NB4 (cell line): ENCODE measurements at regions not wholly inside any gene's neighbourhood (a gene's known extent, or its start where the extent isn't known, plus 50 kb on each side); places are given as distances from the start of the nearest gene placed in this dataset.
"Not testable (repeated sequence)": the region's sequence is repeated elsewhere in the genome, so short reads cannot be mapped to it uniquely, and the experiment has no call there.

Experiments used
- DNase-seq: peaks from one replicate; pipeline ENCODE4 v3.0.0; 2010; ENCODE audit warnings: low read depth
- H3K4me3 ChIP-seq: one replicate; pipeline ENCODE4 v1.5.1; 2011; ENCODE audit warnings: mild to moderate bottlenecking, low read depth, low read length, moderate library complexity
- MYC ChIP-seq: IDR thresholded peaks from 2 replicates; pipeline ENCODE4 v1.6.1; 2011; ENCODE audit warnings: low read depth, low read length
- POLR2A ChIP-seq: IDR thresholded peaks from 2 replicates; pipeline ENCODE4 v1.6.1; 2011; ENCODE audit warnings: mild to moderate bottlenecking; ENCODE audit not compliant: insufficient read length; ENCODE audit errors: extremely low read depth
- TF ChIP-seq, protein P1 (sequence below): IDR thresholded peaks from one replicate; pipeline ENCODE4 v1.5.1; 2012; ENCODE audit warnings: low read depth, low read length
- TF ChIP-seq, protein P2 (sequence below): IDR thresholded peaks from 2 replicates; pipeline ENCODE4 v1.6.1; 2011; ENCODE audit warnings: low read depth, low read length

DNA sequence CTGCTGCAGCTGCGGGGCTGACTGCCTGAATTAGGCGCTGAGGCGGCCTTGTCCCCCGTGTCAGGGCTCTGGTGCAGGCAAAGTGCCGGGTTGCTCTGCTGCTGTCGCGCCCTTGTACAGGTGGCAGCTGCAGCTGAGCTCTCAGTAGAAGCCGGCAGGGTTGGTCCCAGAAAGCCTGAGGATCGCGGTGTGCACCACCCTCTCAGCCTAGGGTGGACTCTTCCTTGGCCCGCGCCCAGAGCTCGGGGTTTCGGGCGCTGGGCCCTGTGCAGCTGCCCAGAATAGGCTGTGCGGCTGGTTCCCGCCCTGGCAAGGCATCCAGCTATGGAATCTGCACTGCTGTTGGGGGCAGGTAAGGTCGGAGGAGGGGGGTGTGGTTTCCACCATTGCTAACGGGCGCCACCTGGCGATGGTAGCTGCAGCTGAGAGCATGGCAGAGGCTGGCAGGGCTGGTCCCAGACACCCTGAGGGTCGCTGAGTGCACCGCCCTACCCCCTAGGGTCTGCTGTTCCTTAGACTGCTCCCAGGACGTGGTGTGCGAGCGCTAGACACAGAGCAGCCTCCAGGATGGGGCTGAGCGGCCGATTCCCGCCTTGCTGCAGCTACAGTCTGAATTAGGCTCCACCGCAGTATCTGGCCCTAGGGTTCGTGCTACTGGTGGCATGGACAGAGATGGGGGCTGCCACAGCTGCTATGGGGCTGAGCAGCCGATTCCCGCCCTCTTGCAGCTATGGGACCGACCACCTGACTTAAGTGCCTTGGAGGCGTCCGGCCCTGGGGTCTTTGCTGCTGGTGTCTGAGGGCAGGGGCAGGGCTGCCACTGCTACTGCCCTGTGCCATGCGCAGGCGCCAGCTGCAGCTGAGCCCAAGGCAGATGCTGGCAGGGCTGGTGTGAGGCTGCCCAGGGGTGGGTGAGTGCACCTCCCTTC, 145.0 kb downstream of the CCDC74A start:
- peak; percentile 73 for DNase-seq
- TF ChIP-seq, protein P1, sequence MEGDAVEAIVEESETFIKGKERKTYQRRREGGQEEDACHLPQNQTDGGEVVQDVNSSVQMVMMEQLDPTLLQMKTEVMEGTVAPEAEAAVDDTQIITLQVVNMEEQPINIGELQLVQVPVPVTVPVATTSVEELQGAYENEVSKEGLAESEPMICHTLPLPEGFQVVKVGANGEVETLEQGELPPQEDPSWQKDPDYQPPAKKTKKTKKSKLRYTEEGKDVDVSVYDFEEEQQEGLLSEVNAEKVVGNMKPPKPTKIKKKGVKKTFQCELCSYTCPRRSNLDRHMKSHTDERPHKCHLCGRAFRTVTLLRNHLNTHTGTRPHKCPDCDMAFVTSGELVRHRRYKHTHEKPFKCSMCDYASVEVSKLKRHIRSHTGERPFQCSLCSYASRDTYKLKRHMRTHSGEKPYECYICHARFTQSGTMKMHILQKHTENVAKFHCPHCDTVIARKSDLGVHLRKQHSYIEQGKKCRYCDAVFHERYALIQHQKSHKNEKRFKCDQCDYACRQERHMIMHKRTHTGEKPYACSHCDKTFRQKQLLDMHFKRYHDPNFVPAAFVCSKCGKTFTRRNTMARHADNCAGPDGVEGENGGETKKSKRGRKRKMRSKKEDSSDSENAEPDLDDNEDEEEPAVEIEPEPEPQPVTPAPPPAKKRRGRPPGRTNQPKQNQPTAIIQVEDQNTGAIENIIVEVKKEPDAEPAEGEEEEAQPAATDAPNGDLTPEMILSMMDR, result peak; percentile 44
- H3K4me3 ChIP-seq, result not testable (repeated sequence)

DNA sequence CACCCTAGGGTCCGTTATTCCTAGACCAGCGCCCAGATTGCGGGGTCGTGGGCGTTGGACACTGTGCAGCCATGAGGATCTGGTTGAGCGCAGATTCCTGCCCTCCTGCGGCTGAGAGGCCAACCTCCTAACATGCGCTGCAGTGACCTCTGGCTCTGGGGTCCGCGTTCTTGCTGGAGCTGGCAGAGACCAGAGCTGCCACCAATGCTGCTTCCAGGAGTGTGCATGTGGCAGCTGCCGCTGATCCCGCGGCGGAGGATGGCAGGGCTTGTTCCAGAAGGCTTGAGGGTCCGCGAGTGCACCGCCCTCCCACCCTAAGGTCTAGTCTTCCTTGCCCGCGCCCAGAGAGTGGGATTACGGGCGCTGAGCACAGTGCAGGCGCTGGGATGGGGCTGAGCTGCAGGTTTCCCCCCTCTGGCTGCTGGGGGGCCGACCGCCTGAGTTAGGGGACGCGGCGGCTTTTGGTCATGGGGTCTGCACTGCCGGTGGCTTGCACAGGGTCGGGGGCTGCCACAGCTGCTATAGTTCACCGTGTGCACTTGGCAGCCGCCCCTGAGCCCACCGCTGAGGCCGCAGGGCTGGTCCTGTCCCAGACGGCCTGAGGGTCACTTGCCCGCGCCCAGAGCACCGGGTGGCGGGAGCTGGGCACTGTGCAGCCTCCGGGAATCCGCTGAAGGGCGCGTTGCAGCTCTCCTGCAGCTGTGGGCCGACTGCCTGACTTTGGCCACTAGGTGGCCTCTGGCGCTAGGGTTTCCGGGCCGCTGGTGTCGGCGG, 145.9 kb downstream of the CCDC74A start:
- TF ChIP-seq MYC (no peak), POLR2A (no peak)
- TF ChIP-seq, protein P2, sequence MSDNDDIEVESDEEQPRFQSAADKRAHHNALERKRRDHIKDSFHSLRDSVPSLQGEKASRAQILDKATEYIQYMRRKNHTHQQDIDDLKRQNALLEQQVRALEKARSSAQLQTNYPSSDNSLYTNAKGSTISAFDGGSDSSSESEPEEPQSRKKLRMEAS, result no peak
- TF ChIP-seq, protein P1, result peak; percentile 71
- H3K4me3 ChIP-seq, result peak overlapping the region; percentile 9
- DNase-seq, result peak; percentile 84

DNA sequence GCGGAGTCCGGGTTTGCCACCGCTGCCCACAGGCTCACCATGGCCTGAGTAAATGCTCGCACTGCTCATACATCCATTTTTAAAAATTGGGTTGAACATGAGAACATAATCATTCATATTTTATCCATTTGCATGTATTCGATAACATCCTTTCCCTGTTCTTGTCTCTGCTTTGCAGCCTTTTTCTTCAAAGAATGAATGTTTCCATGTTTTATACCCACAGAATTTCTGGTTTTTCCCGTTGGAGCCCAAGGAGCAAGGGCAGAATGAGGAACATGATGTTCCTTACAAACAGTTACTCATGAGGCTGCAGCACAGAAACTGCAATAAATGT, 146.5 kb downstream of the CCDC74A start:
- TF ChIP-seq, protein P2, result no peak
- TF ChIP-seq MYC (no peak), POLR2A (no peak)
- TF ChIP-seq, protein P1, result no peak
- H3K4me3 ChIP-seq, result peak overlapping the region; percentile 21
- no peak for DNase-seq

DNA sequence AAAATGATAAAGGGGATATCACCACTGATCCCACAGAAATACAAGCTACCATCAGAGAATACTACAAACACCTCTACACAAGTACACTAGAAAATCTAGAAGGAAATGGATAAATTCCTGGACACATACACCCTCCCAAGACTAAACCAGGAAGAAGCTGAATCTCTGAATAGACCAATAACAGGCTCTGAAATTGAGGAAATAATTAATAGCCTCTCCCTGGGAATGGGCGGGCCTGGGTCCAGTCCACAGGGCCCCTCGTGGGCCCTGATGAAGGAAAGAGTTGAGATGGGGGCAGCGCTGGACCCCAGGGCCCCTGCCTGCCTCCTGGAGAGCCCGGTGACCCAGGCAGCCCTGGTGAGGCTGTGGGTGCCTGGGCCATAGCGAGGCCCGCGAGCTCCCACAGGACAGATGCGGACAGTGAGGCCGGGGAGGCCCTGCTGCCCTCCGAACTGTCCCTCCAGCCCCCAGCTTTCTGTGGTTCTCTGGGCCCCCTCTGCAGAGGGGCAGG, 154.0 kb downstream of the CCDC74A start:
- not testable (repeated sequence) for DNase-seq
- H3K4me3 ChIP-seq, result peak overlapping the region; percentile 75

DNA sequence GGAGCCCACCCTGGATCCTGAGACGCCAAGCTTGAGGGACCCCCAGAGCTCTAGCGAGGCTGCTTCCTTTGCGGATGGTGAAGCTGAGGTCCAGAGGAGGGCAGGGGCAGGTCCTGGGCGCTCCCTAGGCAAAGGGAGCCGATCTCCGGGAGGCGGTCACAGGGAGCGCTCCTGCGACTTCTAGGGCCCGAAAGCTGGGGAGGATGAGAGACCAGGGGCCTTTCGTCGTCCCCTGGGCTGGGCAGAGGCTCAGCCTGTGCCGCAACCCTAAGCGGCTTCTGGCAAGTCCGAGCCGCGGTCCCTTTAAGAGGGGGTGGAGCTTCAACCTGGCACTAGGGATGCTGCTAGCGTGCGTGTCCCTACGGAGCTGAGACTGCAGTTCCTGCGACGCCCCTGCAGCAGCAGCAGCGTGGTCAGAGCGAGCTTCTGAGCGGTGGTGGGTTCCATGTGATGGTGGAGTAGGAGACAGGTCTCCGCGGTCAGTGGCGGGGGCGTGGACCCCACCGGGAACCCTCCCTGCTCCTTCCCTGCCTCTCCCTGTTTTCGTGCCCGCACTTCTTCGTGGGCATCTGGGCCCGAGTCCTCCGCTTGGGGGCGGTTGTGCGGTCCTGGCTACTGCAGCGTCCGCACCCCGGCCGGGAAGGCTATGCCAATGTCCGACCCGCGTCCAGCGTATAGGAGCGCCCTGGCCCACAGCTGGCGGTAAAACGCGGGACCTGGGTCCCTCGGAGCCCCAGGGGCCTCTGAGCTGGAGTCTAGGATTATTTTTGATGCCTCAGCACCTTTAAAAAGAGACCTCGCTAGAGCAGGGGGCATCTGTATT, 154.6 kb downstream of the CCDC74A start:
- DNase-seq, result peak; percentile 95
- peak; percentile 52 for TF ChIP-seq POLR2A
- TF ChIP-seq MYC, result peak; percentile 58; the same call in 1 of the 2 replicates
- TF ChIP-seq, protein P1, result no peak
- TF ChIP-seq, protein P2, result peak; percentile 65; the same call in 1 of the 2 replicates
- peak overlapping the region; percentile 75 for H3K4me3 ChIP-seq

DNA sequence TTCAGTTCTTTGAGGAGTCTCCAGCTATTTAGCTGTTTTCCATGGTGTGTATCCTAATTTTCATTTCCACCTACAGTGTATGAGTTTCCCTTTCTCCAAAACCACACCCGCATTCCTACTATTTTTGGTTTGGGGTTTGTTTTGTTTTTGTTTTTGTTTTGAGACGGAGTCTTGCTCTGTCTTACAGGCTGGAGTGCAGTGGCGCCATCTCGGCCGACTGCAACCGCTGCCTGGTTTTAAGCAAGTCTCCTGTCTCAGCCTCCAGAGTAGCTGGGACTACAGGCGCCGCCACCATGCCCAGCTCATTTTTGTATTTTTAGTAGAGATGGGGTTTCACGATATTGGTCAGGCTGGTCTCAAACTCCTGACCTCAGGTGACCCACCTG, 155.2 kb downstream of the CCDC74A start:
- DNase-seq, result peak; percentile 72
- H3K4me3 ChIP-seq, result peak overlapping the region; percentile 75

DNA sequence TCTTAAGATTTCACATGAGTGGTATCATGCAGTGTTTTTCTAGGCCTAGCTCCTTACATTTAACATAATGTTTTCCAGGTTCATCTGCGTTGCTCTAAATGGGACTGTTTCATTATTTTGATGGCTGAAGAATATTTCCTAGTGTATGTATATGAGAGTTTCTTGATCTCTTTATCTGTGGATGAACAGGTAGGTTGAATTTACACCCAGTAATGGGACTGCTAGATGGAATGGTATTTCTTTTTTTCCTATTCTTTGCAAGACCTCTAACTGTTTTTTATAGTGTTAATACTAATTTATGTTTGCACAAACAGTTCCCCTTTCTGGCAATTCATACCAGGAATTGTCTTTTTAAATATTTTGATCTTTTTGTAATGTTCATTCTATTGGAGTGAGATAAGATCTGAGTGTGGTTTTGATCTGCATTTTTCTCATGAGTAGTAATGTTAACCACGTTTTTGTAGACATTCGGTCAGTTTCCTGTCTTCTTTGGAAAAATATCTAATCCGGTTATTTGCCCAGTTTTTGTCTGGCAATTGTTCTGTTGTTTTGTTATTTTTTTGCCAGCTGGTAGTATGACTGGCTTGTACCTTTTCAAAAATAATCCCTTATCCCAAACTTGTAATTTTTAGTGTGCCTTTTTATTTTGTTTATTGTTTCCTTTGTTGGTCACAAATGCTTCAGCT, 157.1 kb downstream of the CCDC74A start:
- not testable (repeated sequence) for DNase-seq
- H3K4me3 ChIP-seq, result peak overlapping the region; percentile 6

DNA sequence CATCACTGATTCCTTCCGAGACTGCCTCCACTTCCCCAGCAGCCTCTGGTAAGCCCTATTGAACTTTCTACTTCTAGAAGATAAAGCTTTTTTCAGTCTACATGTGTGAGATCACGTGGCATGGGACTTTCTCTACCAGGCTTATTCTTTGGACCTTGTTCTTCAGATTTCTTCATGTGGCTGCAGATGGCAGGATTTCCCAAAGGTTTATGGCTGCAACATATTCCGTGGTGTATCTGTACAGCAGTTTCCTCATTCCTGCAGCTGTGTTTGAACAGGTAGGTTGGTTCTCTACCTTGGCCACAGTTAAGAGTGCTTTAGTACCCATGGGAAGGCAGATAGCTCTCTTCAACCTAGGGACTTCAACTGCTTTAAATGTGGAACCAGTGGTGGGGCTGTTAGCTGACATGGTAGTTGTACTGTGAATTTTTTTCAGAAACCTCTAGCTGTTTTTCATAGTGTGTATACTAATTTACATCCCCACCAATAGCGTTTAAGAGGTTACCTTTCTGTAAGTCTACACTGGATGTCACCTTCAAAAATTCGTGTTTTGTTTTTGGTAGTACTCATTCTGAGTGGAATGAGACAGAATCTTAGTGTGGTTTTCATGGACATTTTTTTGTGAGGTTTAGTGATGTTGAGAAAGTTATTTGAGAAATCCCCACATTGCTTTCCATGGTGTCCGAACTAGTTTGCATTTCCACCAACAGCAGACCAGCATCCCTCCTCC, 158.6 kb downstream of the CCDC74A start:
- DNase-seq, result not testable (repeated sequence)

DNA sequence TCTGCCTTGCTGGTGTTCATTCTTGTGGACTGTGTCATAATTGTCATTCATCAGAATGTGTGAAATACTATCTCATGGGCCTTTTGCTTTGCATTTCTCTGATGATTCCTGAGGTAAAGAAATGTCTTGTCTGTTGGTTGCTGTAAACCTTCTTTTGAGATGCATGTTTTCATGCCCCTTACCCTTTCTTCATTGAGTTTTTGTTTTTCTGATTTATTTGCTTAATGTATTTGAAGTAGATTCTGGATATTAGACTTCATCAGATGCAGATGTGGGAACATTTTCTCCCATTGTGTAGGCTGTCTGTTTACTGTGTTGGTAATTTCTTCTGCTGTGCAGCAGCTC, 159.2 kb downstream of the CCDC74A start:
- H3K4me3 ChIP-seq, result not testable (repeated sequence)

More for the DNA sequence above, 158.6 kb downstream of the CCDC74A start:
- H3K4me3 ChIP-seq, result not testable (repeated sequence)

DNA sequence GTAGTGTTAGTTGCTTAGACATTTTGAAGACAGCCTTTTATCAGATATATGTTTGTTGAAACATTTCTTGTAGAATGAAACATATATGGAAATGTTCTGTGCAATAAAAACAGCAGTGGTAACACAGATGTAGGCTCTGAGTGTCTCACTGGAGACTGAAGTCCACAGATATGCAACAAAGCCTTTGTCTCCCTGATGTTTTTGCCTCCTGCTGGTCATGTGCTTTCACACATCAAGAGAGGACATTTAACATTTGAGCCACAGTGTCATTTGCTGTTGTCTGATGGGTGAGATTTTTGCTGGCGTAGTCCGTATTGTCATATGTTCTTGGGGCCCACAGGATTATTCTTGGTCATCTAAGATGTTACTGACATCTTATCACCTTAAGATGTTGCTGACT, 161.4 kb downstream of the CCDC74A start:
- not testable (repeated sequence) for H3K4me3 ChIP-seq, DNase-seq

More for the DNA sequence above, 159.2 kb downstream of the CCDC74A start:
- not testable (repeated sequence) for DNase-seq
